Left ventricle myocardium superior (tissue), 1 donor: ENCODE measurements at regions not wholly inside any gene's neighbourhood (a gene's known extent, or its start where the extent isn't known, plus 50 kb on each side); places are given as distances from the start of the nearest gene placed in this dataset.
"Not testable (repeated sequence)": the region's sequence is repeated elsewhere in the genome, so short reads cannot be mapped to it uniquely, and the experiment has no call there.

Source experiments
- ATAC-seq: fragments of 200-7000 bp; cut with Tn5 transposase; one replicate; pipeline ENCODE4 v1.9.1; 2020; ENCODE audit warnings: mild to moderate bottlenecking, moderate library complexity
- DNase-seq: peaks from one replicate; pipeline ENCODE4 v3.0.0-alpha.2; 2020
- intact Hi-C: fragments of 100-400 bp; cut with micrococcal nuclease; formaldehyde crosslinking; loops from one replicate; pipeline ENCODE4 v1.11.0; 2022
- donor health status: DM: no; HTN: yes; CAD: no; lungs with severe emphysema.

DNA sequence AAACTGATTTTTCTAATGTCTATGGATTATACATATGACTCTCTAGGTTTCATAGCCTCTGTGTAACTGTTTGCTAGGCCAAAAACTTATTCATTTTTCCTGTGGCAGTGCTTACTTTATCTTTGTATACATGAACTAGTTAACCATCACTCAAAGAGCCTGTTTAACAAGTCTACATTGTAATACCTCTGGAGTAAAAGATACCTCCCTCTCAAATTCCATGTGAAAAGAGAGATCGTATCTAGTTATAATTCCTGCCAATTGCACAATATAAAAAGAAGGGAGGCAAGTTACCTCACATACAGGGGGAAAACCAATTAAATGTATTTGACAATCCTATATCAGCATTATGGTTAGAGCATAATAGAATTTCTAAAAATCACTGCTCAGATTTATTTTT lies 271.9 kb upstream of the ST8SIA4 start:
- DNase-seq = no peak
- no peak for ATAC-seq
- intact Hi-C loops = no loop called here

DNA sequence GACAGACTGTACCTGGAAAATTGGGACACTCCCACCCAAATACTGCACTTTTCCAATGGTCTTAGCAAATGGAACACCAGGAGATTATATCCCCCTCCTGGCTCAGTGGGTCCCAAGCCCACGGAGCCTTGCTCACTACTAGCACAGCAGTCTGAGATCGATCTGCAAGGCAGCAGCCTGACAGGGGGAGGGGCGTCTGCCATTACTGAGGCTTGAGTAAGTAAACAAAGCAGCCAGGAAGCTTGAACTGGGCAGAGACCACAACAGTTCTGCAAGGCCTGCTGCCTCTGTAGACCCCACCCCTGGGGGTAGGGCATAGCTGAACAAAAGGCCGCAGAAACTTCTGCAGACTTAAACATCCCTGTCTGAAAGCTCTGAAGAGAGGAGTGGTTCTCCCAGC lies 260.0 kb upstream of the ST8SIA4 start:
- no peak for DNase-seq
- ATAC-seq = no peak
- intact Hi-C loops = no loop called here

DNA sequence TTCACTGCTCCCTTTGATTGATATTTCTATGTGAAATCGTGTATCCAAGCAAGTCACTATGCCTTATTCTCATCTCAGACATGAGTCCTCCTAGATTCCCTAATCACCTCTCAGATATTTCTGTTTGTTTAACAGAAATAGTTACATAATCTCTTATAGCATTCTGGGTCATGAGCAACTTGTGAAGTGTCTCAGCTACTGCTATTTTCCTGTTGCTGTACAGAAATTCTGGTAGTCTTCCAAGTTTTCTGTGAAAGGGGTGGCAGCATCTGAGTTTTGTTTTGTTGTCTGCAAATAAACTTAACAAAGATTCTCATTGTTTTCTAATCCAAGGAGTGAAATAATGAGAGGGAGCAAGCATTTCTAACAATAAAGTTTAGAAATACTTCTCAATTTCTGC lies 256.9 kb upstream of the ST8SIA4 start:
- intact Hi-C loops = no loop called here
- DNase-seq = no peak
- ATAC-seq = no peak

DNA sequence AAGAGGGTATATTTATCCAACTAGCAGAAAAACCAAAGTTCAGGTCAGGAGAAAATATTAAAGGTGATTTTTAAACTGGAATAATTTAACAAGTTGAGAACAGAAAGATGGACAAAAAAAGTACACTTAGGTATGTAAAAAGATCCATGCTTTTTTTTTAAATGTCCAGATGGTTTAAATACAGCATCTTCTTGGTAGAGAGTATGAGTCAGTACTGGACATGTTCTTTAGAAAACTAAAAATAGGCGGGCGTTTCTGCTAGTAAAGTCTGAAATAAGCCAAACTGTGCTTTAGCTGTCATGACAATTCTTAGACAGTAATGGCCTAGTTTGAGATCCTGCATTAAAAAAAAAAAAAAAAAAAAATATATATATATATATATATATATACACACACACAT lies 255.9 kb upstream of the ST8SIA4 start:
- DNase-seq (no peak), ATAC-seq (no peak)
- intact Hi-C loops = no loop called here

DNA sequence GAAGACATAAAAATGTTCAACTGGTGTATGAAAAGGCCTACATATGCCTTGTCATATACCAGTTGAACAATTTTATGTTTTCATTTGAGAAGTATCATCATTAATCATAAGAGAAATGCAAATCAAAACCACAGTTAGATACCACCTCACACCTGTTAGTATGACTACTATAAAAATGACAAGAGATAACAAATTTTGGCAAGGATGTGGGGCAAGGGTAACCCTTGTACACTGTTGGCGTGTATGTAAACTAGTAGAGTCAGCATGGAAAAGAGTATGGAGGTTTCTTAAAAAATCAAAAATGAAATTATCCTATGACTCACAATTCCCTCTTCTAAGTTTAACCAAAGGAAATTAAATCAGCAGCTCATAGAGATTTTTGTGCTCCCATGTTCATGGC lies 250.4 kb upstream of the ST8SIA4 start:
- DNase-seq = no peak
- intact Hi-C loops = no loop called here
- no peak for ATAC-seq

DNA sequence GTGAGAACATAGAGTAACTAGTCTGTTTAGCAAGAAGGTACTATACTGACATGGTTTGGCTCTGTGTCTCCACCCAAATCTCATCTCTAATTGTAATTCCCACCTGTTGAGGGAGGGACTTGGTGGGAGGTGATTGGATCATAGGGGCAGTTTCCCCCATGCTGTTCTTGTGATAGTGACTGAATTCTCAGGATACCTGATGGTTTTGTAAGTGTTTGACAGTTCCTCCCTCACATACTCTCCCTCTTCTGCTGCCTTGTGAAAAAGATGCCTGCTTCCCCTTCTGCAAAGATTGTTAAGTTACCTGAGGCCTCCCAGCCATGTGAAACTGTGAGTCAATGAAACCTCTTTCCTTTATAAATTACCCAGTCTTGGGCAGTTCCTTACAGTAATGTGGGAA lies 240.4 kb upstream of the ST8SIA4 start:
- ATAC-seq (no peak), DNase-seq (no peak)
- intact Hi-C loops = no loop called here

DNA sequence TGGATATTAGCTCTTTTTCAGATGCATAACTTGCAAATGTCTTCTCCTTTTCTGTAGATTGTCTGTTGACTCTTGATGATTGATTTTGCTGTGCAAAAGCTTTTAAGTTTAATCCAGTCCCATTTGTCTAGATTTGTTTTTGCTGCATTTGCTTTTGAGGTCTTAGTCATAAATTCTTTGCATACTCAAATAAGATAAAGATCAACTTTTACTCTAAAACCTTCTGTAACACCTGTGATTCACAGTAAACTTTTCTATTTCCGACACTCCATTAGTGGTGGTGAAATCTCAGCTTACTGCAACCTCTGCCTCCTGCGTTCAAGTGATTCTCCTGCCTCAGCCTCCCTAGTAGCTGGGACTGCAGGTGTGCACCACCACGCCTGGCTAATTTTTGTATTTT lies 239.0 kb upstream of the ST8SIA4 start:
- no peak for ATAC-seq
- intact Hi-C loops = no loop called here
- DNase-seq = no peak

DNA sequence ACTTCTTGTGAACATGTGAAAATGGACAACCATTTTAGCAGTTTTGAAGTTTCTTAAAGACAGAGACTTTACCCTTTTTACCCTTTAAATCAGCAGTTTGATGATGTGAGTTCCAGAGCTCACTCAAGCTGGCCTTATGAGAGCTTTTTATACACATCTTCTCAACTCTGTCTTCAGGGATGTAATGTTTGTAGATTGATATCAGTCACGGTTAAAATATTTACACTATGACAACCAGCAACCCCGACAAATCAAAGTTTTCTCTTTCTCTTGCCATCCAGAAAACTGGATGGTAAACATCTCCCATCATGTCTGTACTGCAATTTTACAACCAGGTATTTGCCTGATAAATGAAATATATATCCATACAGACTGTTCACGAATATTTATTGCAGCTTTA lies 233.4 kb upstream of the ST8SIA4 start:
- no peak for DNase-seq
- intact Hi-C loops = no loop called here
- no peak for ATAC-seq

DNA sequence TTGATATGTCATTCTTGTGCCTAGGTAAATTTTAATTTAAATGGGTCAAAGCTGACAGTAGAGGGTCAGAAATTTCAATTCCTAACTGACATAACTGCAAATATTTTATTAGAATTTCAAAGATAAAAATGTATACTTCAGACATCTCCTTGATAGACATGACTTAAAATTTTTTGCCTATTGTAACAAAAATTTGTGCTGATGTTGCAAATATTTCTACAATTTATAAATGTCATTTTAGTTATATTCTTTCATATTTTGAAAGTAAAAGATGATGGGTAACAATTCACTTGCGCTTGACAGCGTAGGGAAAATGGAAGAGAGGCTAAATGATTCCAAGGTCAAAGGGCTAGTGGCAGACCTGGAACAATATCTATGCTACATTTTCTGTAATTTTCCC lies 220.3 kb upstream of the ST8SIA4 start:
- intact Hi-C loops = no loop called here
- no peak for ATAC-seq
- DNase-seq = no peak

DNA sequence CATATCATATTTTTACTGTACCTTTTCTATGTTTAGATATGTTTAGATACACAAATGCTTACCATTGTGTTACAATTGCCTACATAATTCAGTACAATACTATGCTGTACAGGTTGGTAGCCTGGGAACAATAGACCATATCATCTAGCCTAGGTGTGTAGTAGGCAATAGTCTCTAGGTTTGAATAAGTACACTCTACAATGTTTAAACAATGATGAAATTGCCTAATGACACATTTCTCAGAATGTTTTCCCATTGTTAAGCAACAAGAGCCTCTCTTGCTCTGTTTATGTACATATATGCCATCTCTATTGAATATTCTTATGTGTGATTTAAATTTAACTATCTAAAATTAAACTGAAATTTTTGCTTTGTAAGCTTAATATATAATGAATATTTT lies 209.6 kb upstream of the ST8SIA4 start:
- ATAC-seq (no peak), DNase-seq (no peak)
- intact Hi-C loops = no loop called here

DNA sequence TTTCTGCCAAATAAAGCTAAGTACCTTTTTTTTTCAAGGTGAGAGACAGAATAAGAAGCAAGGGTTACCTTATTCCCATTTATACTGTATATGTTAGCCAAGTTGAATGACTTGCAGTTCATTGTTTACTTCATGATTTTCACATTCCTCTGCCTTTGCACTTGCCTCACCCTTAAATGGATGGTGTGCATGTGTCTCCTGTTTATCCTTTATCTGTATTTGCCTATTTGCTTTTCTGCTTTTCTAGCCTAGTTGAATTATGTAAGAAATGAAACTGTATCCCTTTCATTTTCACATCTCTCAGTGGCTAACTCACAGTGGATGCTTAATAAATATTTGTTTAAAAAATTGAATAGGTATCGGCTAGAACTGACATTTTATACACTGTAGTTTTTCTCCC lies 200.8 kb upstream of the ST8SIA4 start:
- ATAC-seq = no peak
- no peak for DNase-seq
- intact Hi-C loops = no loop called here

DNA sequence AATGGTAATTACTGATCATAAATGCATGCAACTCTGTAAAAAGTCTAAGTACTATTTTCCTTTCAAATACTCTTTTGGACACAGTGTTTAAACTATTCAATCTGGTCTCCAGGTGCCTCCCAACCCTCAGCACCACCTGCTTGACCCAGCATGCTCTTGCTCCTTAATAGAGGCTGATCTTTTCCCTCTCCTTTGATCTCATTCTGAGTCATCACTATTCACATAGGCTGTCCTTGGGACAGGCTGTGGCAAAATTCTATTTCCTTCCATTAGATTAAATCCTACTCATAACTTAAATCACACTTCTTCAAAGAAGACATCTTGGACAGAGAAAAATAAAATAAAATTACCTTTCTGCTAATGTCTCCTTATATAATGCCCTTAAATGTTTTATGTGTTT lies 199.4 kb upstream of the ST8SIA4 start:
- DNase-seq (no peak), ATAC-seq (no peak)
- intact Hi-C loops = no loop called here

DNA sequence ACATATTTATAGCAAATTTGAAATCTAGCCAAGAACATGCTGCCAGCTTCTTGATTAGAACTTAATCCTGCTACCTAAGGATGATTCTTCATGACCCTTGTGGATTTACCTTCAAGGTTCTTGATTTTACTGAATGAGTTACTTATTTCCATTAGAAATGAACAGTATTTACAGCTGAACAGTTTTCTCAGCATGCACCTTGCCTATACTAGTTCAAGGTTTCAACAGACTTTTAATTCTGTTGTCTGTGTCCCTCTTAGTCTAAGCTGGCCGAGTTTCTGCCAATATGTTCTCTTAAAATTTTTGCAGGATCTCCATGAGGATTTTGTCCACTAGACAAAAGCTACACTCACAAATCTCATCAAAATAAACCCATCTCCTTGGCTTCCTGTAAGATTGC lies 188.8 kb upstream of the ST8SIA4 start:
- DNase-seq = no peak
- ATAC-seq = no peak
- intact Hi-C loops = no loop called here

DNA sequence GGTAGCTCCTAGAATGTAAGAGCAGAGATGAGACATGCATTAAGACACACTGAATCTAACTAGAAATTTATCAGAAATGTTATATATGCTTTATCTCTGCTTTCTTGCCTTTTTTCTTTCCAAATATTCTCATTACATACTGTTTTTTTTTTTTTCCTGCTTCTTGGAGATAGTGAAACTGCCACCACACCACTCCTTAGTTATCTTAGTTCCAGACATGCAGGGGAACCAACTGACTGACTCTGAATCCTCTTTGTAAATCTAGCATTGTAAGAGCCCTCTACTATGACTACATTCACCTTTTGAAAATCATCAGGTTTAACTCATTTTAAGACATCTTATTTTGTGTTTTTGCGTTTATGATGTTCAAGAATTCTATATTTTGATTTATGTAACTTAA lies 181.3 kb upstream of the ST8SIA4 start:
- ATAC-seq = no peak
- intact Hi-C loops = no loop called here

DNA sequence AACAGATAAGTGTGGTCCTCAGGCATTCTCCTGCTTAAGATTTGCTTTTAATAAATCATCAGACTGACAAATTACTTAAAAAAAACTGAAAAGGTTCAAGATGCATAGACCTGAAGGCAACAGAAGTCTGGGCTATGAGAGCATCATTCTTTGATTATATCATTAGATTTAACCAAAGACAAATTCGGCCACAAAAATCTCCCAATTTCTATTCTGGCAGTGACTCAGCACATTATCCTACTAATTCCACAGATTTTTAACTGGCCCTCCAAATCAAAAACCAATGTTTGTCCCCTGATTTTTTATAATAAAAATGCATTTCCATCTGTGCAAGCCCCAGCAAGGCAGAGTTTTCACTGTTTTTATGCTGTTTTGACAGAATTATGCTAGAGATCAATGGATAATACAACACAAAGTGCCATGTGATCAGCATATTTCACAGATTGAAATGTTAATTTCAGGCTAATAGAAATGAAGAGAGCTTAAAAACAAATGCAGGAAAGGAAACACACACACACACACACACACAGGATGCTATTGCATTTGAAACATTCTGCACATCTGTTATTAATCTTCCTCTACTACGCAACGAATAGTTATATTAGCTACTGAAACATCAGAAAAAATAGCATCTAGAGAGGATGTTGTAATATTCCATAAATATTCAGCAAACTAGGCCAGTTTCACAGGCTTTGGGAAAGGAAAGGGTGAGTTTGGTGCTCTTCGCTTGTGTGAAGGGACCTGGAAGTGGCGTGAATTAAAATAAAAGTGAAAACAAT lies 177.6 kb upstream of the ST8SIA4 start:
- no peak for ATAC-seq
- intact Hi-C loops = no loop called here
- DNase-seq = no peak

More for the DNA sequence above, 181.3 kb upstream of the ST8SIA4 start:
- no peak for DNase-seq

DNA sequence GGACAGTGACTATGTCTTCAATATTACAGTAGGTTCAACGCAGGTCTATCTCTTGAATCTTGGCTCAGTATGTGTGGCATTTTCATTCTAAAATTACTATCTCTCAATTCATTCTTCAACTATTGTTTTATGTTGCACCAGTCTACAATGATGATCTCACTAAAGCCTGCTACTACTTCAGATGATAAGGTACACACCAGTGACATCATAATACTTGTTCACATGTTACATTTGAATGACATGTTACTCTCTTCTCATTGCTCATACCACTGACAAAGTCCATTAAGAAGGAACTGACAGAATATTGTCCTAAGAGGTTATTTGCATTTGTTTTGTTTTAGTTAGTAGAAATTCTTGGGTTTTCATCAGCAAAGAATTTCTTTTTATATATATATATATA lies 165.2 kb upstream of the ST8SIA4 start:
- intact Hi-C loops = no loop called here
- no peak for DNase-seq
- ATAC-seq = no peak

DNA sequence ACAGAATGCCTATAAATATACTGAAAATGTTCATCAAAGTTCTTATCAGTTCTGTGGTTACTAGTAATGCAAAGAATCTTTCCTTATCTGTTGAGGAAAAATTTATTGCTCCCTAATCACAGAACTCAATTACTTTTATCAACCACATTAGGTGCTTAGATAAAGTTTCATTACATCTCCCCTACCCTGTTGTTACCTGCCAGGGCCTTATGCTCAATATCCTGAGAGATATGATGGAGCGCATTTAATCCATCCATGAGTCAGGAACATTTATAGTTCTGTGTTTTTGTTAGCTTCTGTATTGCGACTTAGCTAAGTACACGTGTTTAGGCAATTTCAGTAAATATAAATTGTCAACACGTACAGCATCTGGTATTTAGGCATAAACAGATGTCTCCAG lies 164.3 kb upstream of the ST8SIA4 start:
- intact Hi-C loops = no loop called here

DNA sequence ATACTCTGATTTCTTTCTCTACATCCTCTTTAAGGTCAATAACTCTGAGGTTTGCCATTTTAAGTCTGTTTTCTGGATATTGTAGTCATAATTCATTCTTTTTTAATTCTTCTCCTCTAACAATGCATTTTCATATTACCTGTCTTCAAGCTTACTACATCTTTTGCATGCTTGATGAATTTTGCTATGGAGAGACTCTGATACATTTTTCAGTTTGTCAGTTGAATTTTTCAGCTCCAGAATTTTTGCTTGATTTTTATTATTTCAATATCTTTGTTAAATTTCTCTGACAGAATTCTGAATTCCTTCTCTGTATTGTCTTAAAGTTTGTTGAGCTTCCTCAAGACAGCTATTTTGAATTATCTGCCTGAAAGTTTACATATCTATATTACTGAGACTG lies 159.8 kb upstream of the ST8SIA4 start:
- no peak for ATAC-seq
- no peak for DNase-seq
- intact Hi-C loops = no loop called here

More for the DNA sequence above, 164.3 kb upstream of the ST8SIA4 start:
- ATAC-seq = no peak
- DNase-seq = no peak

DNA sequence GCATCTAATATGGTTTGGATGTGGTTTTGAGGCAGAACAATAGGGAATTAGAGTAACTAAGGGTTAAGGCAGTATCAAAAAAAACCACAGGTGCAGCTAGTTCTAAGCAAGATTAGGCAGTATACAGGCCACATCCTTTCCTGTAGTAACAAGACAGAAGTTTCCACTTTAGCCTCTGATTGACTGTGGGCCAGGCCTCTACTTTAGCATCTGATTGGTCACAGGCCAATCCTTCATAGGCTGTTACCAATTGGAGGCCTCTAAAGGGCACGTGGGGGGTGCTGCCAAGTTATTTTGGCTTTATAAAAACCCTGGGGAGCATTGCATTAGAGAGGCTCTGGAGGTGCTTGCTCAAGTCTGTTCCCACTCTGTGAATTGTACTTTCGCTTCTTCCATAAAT lies 144.1 kb upstream of the ST8SIA4 start:
- ATAC-seq = no peak
- DNase-seq = no peak
- intact Hi-C loops = loop anchor here (10.0 kb wide), 1 partner anchor 622 kb away; no protein-coding TSS in a partner anchor

DNA sequence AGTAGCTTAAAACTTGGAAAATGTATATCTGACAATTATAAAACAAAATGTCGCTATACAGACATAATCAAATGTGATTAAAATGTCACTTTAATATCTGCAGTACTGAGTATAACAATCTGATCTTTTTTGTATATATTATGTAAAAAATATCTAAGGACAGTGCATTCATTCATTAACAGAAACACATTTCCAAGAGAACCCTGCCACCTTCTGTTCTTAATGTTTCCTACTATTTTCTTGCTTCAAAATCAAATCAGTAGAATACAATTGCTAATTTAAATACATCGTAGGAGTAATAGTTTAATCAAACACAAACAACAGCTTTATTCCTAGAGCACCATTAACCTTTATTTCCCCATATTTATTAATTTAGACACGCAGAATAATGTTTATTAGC lies 142.6 kb upstream of the ST8SIA4 start:
- no peak for DNase-seq
- intact Hi-C loops = loop anchor here (10.0 kb wide), 1 partner anchor 621 kb away; no protein-coding TSS in a partner anchor
- no peak for ATAC-seq

DNA sequence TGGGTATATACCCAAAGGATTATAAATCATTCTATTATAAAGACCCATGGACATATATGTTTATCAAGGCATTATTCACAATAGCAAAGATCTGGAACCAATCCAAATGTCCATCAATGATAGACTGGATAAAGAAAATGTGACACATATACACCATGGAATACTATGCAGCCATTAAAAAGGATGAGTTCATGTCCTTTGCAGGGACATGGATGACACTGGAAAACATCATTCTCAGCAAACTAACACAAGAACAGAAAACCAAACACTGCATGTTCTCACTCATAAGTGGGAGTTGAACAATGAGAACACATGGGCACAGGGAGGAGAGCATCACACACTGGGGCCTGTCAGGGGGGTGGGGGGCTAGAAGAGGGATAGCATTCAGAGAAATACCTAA lies 136.9 kb upstream of the ST8SIA4 start:
- not testable (repeated sequence) for DNase-seq
- intact Hi-C loops = loop anchor here (10.0 kb wide), 1 partner anchor 615 kb away; no protein-coding TSS in a partner anchor

DNA sequence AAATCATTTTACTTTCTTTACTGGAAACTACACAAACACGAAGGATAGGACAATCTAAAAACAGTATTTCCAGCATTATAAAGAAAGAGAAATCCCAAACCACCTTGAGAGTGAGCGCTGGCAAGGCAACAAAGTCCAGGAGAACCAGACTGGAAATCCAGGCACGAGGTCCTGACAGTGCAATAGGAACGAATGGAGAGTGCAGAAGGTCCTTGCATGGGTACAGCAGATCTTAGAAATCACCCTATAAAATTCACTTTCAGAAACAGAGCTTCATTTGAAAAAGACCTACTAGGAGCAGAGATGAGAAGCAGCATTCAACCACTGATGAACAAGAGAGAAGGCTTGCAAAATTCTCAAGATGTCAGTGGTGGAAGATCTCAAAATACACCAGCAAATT lies 133.7 kb upstream of the ST8SIA4 start:
- intact Hi-C loops = no loop called here
- DNase-seq = no peak
- no peak for ATAC-seq

More for the DNA sequence above, 136.9 kb upstream of the ST8SIA4 start:
- ATAC-seq = not testable (repeated sequence)
